ENCODE measurements at regions not wholly inside any gene's neighbourhood (a gene's known extent, or its start where the extent isn't known, plus 50 kb on each side); places are given as distances from the start of the nearest gene placed in this dataset.

- no peak for TF ChIP-seq POLR2AphosphoS5 (IDR thresholded peaks at IDR 0.05)
- no peak for TF ChIP-seq POLR2A (IDR thresholded peaks at IDR 0.05)
- TF ChIP-seq, protein P1, sequence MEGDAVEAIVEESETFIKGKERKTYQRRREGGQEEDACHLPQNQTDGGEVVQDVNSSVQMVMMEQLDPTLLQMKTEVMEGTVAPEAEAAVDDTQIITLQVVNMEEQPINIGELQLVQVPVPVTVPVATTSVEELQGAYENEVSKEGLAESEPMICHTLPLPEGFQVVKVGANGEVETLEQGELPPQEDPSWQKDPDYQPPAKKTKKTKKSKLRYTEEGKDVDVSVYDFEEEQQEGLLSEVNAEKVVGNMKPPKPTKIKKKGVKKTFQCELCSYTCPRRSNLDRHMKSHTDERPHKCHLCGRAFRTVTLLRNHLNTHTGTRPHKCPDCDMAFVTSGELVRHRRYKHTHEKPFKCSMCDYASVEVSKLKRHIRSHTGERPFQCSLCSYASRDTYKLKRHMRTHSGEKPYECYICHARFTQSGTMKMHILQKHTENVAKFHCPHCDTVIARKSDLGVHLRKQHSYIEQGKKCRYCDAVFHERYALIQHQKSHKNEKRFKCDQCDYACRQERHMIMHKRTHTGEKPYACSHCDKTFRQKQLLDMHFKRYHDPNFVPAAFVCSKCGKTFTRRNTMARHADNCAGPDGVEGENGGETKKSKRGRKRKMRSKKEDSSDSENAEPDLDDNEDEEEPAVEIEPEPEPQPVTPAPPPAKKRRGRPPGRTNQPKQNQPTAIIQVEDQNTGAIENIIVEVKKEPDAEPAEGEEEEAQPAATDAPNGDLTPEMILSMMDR (IDR thresholded peaks at IDR 0.05): no peak
- no peak for TF ChIP-seq EP300 (IDR thresholded peaks at IDR 0.05)
Observed at GRCh38 chr1:29499104-29499650, 262.9 kb downstream of the PTPRU start.

All from upper lobe of left lung (tissue), 4 donors.